Endodermal cell (in vitro differentiated cells): ENCODE measurements at regions not wholly inside any gene's neighbourhood (a gene's known extent, or its start where the extent isn't known, plus 50 kb on each side); places are given as distances from the start of the nearest gene placed in this dataset.

Source experiments
- DNase-seq: peaks from one replicate; pipeline ENCODE4 v3.0.0-alpha.2; 2017
- H3K27ac ChIP-seq: 2 replicates; pipeline ENCODE4 v1.5.1; 2013; ENCODE audit warnings: mild to moderate bottlenecking, low read depth, low read length, moderate library complexity
- H3K27me3 ChIP-seq: 2 replicates; pipeline ENCODE4 v1.6.1; 2013; ENCODE audit warnings: mild to moderate bottlenecking, low read length, moderate library complexity; ENCODE audit not compliant: insufficient read depth, control insufficient read depth, poor library complexity, severe bottlenecking
- H3K36me3 ChIP-seq: 2 replicates; pipeline ENCODE4 v1.7.0; 2013; ENCODE audit warnings: mild to moderate bottlenecking, low read length, moderate library complexity; ENCODE audit not compliant: control insufficient read depth, insufficient read depth
- H3K4me1 ChIP-seq: one replicate; pipeline ENCODE4 v1.7.0; 2013; ENCODE audit warnings: low read length; ENCODE audit not compliant: control insufficient read depth, insufficient read depth
- H3K4me3 ChIP-seq: 2 replicates; pipeline ENCODE4 v1.5.1; 2013; ENCODE audit warnings: mild to moderate bottlenecking, low read length, moderate library complexity
- H3K9ac ChIP-seq: 2 replicates; pipeline ENCODE4 v1.6.1; 2013; ENCODE audit warnings: mild to moderate bottlenecking, low read length, moderate library complexity; ENCODE audit not compliant: poor library complexity, severe bottlenecking; ENCODE audit errors: extremely low read depth
- H3K9me3 ChIP-seq: 2 replicates; pipeline ENCODE4 v1.6.1; 2013; ENCODE audit warnings: mild to moderate bottlenecking, low read length, moderate library complexity; ENCODE audit not compliant: control insufficient read depth
- H3K27ac Mint-ChIP-seq: 2 replicates; pipeline ENCODE4 v1.8.0; 2020; ENCODE audit warnings: mixed read lengths
- H3K27me3 Mint-ChIP-seq: 2 replicates; pipeline ENCODE4 v1.8.0; 2021; ENCODE audit warnings: mild to moderate bottlenecking, mixed read lengths; ENCODE audit not compliant: insufficient read depth
- H3K36me3 Mint-ChIP-seq: 2 replicates; pipeline ENCODE4 v1.8.0; 2020; ENCODE audit warnings: low read depth, mixed read lengths
- H3K4me1 Mint-ChIP-seq: 2 replicates; pipeline ENCODE4 v1.8.0; 2020; ENCODE audit warnings: mixed read lengths
- H3K4me3 Mint-ChIP-seq: 2 replicates; pipeline ENCODE4 v1.8.0; 2020; ENCODE audit warnings: mild to moderate bottlenecking, moderate library complexity, mixed read lengths
- H3K9me3 Mint-ChIP-seq: 2 replicates; pipeline ENCODE4 v1.8.0; 2020; ENCODE audit warnings: mild to moderate bottlenecking, mixed read lengths
- WGBS, 2 experiments: methylation state at CpG; one replicate each; pipeline versions ENCODE4 v1.1.5 to v1.1.7; 2013; ENCODE audit warnings: missing lambda C conversion rate in 2 of 2, mixed read lengths in 1 of 2; ENCODE audit not compliant: insufficient coverage in 1 of 2, insufficient read length in 1 of 2; 5-methylcytosine and 5-hydroxymethylcytosine counted together
- TF ChIP-seq, protein P1 (sequence below): fragments of 200-600 bp; sonication (generic); conservative IDR thresholded peaks from 2 replicates; pipeline ENCODE4 v1.5.0; 2021; ENCODE audit warnings: antibody characterized with exemption, mild to moderate bottlenecking

DNA sequence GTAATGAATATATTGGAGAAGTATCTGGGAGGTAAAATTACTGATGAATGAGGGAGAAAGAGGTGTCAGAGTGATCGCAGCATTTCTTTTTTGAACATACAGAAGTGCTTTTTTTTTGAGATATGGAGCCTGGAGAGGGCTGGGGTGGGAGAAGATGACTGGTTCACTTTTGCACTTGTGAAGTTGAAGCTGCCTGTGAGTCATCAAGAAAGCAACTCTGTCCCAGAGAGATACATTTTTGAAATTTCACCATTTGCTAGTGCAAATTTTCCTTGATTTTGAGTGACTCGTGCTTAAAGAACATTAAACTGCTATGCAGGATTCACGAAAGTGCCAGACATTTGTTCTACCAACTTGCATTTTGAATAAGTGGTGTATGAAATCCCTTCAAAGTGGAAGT, 81.8 kb downstream of the ADRA2A start:
- no peak for DNase-seq
- TF ChIP-seq, protein P1, sequence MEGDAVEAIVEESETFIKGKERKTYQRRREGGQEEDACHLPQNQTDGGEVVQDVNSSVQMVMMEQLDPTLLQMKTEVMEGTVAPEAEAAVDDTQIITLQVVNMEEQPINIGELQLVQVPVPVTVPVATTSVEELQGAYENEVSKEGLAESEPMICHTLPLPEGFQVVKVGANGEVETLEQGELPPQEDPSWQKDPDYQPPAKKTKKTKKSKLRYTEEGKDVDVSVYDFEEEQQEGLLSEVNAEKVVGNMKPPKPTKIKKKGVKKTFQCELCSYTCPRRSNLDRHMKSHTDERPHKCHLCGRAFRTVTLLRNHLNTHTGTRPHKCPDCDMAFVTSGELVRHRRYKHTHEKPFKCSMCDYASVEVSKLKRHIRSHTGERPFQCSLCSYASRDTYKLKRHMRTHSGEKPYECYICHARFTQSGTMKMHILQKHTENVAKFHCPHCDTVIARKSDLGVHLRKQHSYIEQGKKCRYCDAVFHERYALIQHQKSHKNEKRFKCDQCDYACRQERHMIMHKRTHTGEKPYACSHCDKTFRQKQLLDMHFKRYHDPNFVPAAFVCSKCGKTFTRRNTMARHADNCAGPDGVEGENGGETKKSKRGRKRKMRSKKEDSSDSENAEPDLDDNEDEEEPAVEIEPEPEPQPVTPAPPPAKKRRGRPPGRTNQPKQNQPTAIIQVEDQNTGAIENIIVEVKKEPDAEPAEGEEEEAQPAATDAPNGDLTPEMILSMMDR = no peak
- 94% methylated on average over 3 of the region's 3 CpGs for WGBS, 2 experiments

GRCh38 chr10:111161109-111161874, 84.5 kb downstream of the ADRA2A start:
- H3K4me1 Mint-ChIP-seq = no peaks in the 10 kb centered on the region
- peaks cover 14% of the 10 kb centered on the region for H3K27me3 Mint-ChIP-seq
- no peaks in the 10 kb centered on the region for H3K4me1 ChIP-seq
- no peak overlapping the region for H3K27ac Mint-ChIP-seq
- 90 to 91% methylated on average over 5 to 7 of the region's 7 CpGs for WGBS, 2 experiments
- no peaks in the 10 kb centered on the region for H3K36me3 Mint-ChIP-seq
- TF ChIP-seq, protein P1 = no peak
- H3K36me3 ChIP-seq = no peaks in the 10 kb centered on the region
- peaks cover 27% of the 10 kb centered on the region for H3K27me3 ChIP-seq
- H3K27ac ChIP-seq = no peak overlapping the region
- no peak overlapping the region for H3K9ac ChIP-seq
- no peak overlapping the region for H3K4me3 Mint-ChIP-seq
- H3K9me3 Mint-ChIP-seq = peaks cover 3% of the 10 kb centered on the region
- no peak overlapping the region for H3K4me3 ChIP-seq
- H3K9me3 ChIP-seq = no peaks in the 10 kb centered on the region
- DNase-seq = no peak

More for the DNA sequence above, 81.8 kb downstream of the ADRA2A start:
- no peak overlapping the region for H3K27ac Mint-ChIP-seq
- peaks cover 7% of the 10 kb centered on the region for H3K4me1 Mint-ChIP-seq
- Histone ChIP-seq H3K9ac (no peak overlapping the region), H3K4me1 (no peaks in the 10 kb centered on the region), H3K27me3 (peaks cover 27% of the 10 kb centered on the region), H3K4me3 (no peak overlapping the region), H3K36me3 (no peaks in the 10 kb centered on the region), H3K27ac (no peak overlapping the region), H3K9me3 (no peaks in the 10 kb centered on the region)
- H3K27me3 Mint-ChIP-seq = peaks cover 29% of the 10 kb centered on the region
- H3K9me3 Mint-ChIP-seq = no peaks in the 10 kb centered on the region
- no peak overlapping the region for H3K4me3 Mint-ChIP-seq
- no peaks in the 10 kb centered on the region for H3K36me3 Mint-ChIP-seq

DNA sequence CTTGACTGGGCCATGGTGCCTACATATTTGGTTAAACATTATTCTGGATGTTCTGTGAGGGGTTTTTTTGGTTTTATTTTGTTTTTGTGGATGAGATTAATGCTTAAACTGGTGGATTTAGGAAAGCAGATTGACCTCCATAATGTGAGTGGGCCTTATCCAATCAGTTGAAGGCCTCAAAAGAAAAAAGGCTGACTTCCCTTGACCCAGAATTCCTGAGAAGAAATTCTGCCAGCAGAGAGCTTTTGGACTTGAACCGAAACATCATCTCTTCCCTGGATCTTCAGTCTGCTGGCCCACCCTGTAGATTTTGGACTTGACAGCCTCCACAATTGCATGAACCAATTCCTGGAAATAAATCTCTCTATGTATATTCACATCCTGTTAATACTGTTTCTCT, 94.4 kb downstream of the ADRA2A start:
- Histone ChIP-seq H3K27ac (no peak overlapping the region), H3K36me3 (no peaks in the 10 kb centered on the region), H3K9me3 (no peaks in the 10 kb centered on the region), H3K4me3 (no peak overlapping the region), H3K27me3 (no peaks in the 10 kb centered on the region), H3K4me1 (no peaks in the 10 kb centered on the region), H3K9ac (no peak overlapping the region)
- DNase-seq = no peak
- H3K36me3 Mint-ChIP-seq = no peaks in the 10 kb centered on the region
- no peak overlapping the region for H3K4me3 Mint-ChIP-seq
- H3K27me3 Mint-ChIP-seq = no peaks in the 10 kb centered on the region
- H3K27ac Mint-ChIP-seq = no peak overlapping the region
- no peaks in the 10 kb centered on the region for H3K9me3 Mint-ChIP-seq
- no peaks in the 10 kb centered on the region for H3K4me1 Mint-ChIP-seq
- TF ChIP-seq, protein P1 = no peak
- 83 to 97% methylated on average over 1 of the region's 1 CpG for WGBS, 2 experiments
